ENCODE measurements at regions not wholly inside any gene's neighbourhood (a gene's known extent, or its start where the extent isn't known, plus 50 kb on each side); places are given as distances from the start of the nearest gene placed in this dataset.

DNA sequence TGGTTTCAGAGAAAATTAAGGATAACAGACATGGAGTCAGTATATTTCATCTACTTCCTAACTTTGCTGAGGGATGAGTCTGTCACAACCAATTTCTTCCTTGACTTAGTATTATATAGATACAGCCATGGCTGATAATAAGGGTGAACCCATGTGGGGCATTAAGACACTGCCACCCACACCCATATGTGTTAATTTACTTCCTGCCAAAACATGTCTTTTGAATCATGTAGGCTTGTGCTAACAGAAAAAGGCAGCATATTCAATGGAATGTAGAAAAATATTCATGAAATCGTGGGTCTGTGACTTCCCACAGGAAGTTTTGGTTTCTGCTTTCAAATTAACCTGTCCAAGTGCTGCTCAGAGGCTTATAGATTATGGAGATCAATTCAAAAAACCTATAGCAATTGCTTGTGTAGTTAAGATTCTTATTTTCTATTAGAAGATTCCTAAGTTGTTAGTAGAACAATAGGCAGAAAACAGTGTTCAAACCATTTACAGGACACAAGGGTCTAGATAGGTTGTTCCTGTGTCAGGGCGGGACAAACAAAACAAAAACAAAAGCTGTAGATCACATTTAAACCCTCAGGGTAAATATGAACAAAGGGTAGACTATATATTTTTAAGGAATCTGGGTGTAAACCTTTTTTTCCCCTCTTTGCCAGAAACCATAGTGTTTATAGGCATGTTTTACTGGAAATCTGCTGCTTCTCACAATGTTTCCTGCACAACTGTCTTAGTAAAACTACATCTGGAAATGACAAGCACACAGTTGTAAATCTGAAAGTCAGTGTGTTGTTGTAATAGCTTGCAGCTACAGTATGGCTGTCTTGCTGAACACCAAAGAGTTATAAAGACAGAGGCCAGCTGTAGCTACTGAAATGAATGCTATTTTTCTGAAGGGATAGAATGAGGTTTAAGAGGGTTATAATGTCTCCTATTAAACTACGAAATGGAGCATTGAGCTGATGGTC lies 691.2 kb downstream of the EPHA4 start:
- Histone ChIP-seq H3K79me2 (ENCODE audit: insufficient read depth, low read length) (no peaks in the 10 kb centered on the region), H3K4me3 (ENCODE audit: low read depth, low read length, poor library complexity, severe bottlenecking) (no peak overlapping the region), H2AFZ (ENCODE audit: low read length) (no peak overlapping the region), H3K9me2 (ENCODE audit: low read depth, low read length) (no peaks in the 10 kb centered on the region), H3F3A (ENCODE audit: insufficient read depth, low read length) (no peaks in the 10 kb centered on the region), H3K9me3 (ENCODE audit: low read length) (no peaks in the 10 kb centered on the region), H3K4me2 (ENCODE audit: low read length) (no peak overlapping the region), H3K9ac (ENCODE audit: low read length) (no peak overlapping the region), H4K20me1 (ENCODE audit: insufficient read depth, low read length) (no peaks in the 10 kb centered on the region), H3K27me3 (ENCODE audit: insufficient read depth, low read length) (no peaks in the 10 kb centered on the region), H3K36me3 (ENCODE audit: insufficient read depth, low read length) (no peaks in the 10 kb centered on the region), H3K27ac (ENCODE audit: low read depth, low read length, poor library complexity, severe bottlenecking) (no peak overlapping the region), H3K4me1 (ENCODE audit: insufficient read depth, low read length, severe bottlenecking) (no peaks in the 10 kb centered on the region)
- TF ChIP-seq EZH2 (IDR thresholded peaks at IDR 0.05; ENCODE audit: borderline replicate concordance, low read length): no peak
- TF ChIP-seq, protein P1, sequence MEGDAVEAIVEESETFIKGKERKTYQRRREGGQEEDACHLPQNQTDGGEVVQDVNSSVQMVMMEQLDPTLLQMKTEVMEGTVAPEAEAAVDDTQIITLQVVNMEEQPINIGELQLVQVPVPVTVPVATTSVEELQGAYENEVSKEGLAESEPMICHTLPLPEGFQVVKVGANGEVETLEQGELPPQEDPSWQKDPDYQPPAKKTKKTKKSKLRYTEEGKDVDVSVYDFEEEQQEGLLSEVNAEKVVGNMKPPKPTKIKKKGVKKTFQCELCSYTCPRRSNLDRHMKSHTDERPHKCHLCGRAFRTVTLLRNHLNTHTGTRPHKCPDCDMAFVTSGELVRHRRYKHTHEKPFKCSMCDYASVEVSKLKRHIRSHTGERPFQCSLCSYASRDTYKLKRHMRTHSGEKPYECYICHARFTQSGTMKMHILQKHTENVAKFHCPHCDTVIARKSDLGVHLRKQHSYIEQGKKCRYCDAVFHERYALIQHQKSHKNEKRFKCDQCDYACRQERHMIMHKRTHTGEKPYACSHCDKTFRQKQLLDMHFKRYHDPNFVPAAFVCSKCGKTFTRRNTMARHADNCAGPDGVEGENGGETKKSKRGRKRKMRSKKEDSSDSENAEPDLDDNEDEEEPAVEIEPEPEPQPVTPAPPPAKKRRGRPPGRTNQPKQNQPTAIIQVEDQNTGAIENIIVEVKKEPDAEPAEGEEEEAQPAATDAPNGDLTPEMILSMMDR (IDR thresholded peaks at IDR 0.05; ENCODE audit: low read length): no peak

DNA sequence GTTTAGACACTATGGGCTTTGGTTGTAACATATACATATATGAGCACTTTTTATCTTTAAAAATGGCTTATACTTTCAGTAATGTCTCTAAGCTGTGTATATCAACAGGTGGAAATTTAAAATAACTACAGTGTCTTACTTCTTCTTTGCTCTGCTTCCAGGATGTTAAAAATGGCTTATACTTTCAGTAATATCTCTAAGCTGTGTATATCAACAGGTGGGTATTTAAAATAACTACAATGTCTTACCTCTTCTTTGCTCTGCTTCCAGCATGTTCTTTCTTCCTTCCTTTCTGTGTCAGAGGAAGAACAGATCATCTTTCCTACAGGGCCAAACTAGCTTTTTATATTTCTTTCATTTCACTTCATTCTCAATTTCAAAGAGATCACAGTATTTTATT lies 689.6 kb downstream of the EPHA4 start:
- Histone ChIP-seq H3K4me1 (ENCODE audit: insufficient read depth, low read length, severe bottlenecking) (no peaks in the 10 kb centered on the region), H3K27me3 (ENCODE audit: insufficient read depth, low read length) (no peaks in the 10 kb centered on the region), H3K79me2 (ENCODE audit: insufficient read depth, low read length) (no peaks in the 10 kb centered on the region), H3K4me2 (ENCODE audit: low read length) (no peak overlapping the region), H3K27ac (ENCODE audit: low read depth, low read length, poor library complexity, severe bottlenecking) (no peak overlapping the region), H3F3A (ENCODE audit: insufficient read depth, low read length) (no peaks in the 10 kb centered on the region), H3K9me2 (ENCODE audit: low read depth, low read length) (no peaks in the 10 kb centered on the region), H3K4me3 (ENCODE audit: low read depth, low read length, poor library complexity, severe bottlenecking) (no peak overlapping the region), H4K20me1 (ENCODE audit: insufficient read depth, low read length) (no peaks in the 10 kb centered on the region), H3K9me3 (ENCODE audit: low read length) (no peaks in the 10 kb centered on the region), H3K36me3 (ENCODE audit: insufficient read depth, low read length) (no peaks in the 10 kb centered on the region), H2AFZ (ENCODE audit: low read length) (no peak overlapping the region), H3K9ac (ENCODE audit: low read length) (no peak overlapping the region)
- TF ChIP-seq, protein P1 (IDR thresholded peaks at IDR 0.05; ENCODE audit: low read length): no peak
- no peak for TF ChIP-seq EZH2 (IDR thresholded peaks at IDR 0.05; ENCODE audit: borderline replicate concordance, low read length)

DNA sequence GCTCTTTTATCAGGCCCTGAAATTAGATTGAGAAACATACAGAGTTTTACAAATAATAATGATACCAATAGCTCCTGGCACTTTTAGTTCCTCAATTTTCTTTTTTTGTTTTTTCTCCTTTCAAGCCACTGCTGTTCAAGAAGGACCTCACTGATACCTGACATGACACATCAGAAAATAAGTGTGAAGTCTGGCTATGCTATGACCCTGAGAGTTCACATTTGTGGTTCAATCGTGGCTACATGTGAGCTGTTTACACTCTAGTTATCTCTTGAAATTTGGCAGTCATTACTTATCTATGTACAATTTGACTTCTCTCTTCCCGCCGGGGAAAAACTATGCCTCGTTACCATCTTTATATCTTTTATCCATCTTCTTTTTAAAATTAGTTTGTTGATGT lies 686.5 kb downstream of the EPHA4 start:
- H3K36me3 ChIP-seq (ENCODE audit: insufficient read depth, low read length): no peaks in the 10 kb centered on the region

More for the DNA sequence above, 686.5 kb downstream of the EPHA4 start:
- TF ChIP-seq EZH2 (IDR thresholded peaks at IDR 0.05; ENCODE audit: borderline replicate concordance, low read length): no peak
- Histone ChIP-seq H3K27me3 (ENCODE audit: insufficient read depth, low read length) (no peaks in the 10 kb centered on the region), H3F3A (ENCODE audit: insufficient read depth, low read length) (no peaks in the 10 kb centered on the region), H3K4me1 (ENCODE audit: insufficient read depth, low read length, severe bottlenecking) (no peaks in the 10 kb centered on the region), H3K27ac (ENCODE audit: low read depth, low read length, poor library complexity, severe bottlenecking) (no peak overlapping the region), H3K79me2 (ENCODE audit: insufficient read depth, low read length) (no peaks in the 10 kb centered on the region), H4K20me1 (ENCODE audit: insufficient read depth, low read length) (no peaks in the 10 kb centered on the region), H3K9me3 (ENCODE audit: low read length) (no peaks in the 10 kb centered on the region), H3K4me3 (ENCODE audit: low read depth, low read length, poor library complexity, severe bottlenecking) (no peak overlapping the region), H3K9me2 (ENCODE audit: low read depth, low read length) (no peaks in the 10 kb centered on the region), H3K9ac (ENCODE audit: low read length) (no peak overlapping the region), H3K4me2 (ENCODE audit: low read length) (no peak overlapping the region), H2AFZ (ENCODE audit: low read length) (no peak overlapping the region)

All from OCI-LY1 (cell line).